ENCODE measurements at regions not wholly inside any gene's neighbourhood (a gene's known extent, or its start where the extent isn't known, plus 50 kb on each side); places are given as distances from the start of the nearest gene placed in this dataset.

DNA sequence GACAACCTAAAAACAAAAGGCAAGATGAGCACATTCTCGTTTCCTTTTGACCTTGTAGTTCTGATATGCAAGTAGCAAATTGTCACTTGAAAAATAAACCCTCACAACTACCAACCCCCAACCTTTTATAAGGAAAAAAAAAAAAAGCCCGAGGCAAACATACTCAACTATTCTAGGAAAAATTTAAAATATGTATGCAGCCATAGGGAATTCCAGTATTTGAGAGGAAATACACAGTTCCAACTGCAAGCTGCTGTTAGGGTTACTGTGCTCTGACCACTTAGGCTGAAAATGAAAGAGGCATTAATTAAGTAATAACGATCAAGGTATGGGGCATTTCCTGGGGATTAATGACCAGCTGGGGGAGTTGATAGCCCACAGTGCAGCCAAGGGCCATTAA lies 281.9 kb upstream of the DPH6 start:
- DNase-seq (ENCODE audit: extremely low read depth, low read depth): no peak
- TF ChIP-seq, protein P1, sequence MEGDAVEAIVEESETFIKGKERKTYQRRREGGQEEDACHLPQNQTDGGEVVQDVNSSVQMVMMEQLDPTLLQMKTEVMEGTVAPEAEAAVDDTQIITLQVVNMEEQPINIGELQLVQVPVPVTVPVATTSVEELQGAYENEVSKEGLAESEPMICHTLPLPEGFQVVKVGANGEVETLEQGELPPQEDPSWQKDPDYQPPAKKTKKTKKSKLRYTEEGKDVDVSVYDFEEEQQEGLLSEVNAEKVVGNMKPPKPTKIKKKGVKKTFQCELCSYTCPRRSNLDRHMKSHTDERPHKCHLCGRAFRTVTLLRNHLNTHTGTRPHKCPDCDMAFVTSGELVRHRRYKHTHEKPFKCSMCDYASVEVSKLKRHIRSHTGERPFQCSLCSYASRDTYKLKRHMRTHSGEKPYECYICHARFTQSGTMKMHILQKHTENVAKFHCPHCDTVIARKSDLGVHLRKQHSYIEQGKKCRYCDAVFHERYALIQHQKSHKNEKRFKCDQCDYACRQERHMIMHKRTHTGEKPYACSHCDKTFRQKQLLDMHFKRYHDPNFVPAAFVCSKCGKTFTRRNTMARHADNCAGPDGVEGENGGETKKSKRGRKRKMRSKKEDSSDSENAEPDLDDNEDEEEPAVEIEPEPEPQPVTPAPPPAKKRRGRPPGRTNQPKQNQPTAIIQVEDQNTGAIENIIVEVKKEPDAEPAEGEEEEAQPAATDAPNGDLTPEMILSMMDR (IDR thresholded peaks at IDR 0.05; ENCODE audit: low read depth, low read length): no peak

GRCh38 chr15:35833581-35833980 lies 287.6 kb upstream of the DPH6 start:
- no peak for DNase-seq (ENCODE audit: extremely low read depth, low read depth)

GRCh38 chr15:35834216-35834830 lies 288.4 kb upstream of the DPH6 start:
- DNase-seq (ENCODE audit: extremely low read depth, low read depth): no peak
- TF ChIP-seq, protein P1 (IDR thresholded peaks at IDR 0.05; ENCODE audit: low read depth, low read length): no peak

More at GRCh38 chr15:35833581-35833980, 287.6 kb upstream of the DPH6 start:
- TF ChIP-seq, protein P1 (IDR thresholded peaks at IDR 0.05; ENCODE audit: low read depth, low read length): no peak

GRCh38 chr15:35834866-35835265 lies 288.9 kb upstream of the DPH6 start:
- TF ChIP-seq, protein P1 (IDR thresholded peaks at IDR 0.05; ENCODE audit: low read depth, low read length): no peak
- DNase-seq (ENCODE audit: extremely low read depth, low read depth): no peak

- TF ChIP-seq, protein P1 (IDR thresholded peaks at IDR 0.05; ENCODE audit: low read depth, low read length): no peak
- no peak for DNase-seq (ENCODE audit: extremely low read depth, low read depth)
These were observed 292.6 kb upstream of the DPH6 start for GRCh38 chr15:35838424-35839111.

DNA sequence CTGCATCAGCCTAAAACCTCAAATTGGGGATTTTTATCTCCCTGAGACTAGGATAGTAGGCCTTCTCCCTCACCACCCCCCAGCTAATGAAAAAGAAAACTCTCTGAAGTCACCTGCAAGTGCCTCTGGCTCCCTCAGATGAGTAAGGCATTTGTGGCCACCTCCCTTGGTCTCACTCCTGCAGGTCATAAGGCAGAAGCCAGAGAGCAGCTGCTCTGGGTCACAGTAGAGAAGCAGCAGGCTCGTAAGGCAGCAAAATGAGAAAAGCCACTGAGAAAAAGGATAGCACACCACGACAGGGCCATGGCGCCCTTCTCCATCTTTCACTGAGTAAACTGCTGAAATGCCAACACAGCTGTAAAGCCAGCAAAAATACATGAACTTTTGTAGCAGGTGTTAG lies 296.7 kb upstream of the DPH6 start:
- TF ChIP-seq, protein P1 (IDR thresholded peaks at IDR 0.05; ENCODE audit: low read depth, low read length): no peak
- no peak for DNase-seq (ENCODE audit: extremely low read depth, low read depth)

DNA sequence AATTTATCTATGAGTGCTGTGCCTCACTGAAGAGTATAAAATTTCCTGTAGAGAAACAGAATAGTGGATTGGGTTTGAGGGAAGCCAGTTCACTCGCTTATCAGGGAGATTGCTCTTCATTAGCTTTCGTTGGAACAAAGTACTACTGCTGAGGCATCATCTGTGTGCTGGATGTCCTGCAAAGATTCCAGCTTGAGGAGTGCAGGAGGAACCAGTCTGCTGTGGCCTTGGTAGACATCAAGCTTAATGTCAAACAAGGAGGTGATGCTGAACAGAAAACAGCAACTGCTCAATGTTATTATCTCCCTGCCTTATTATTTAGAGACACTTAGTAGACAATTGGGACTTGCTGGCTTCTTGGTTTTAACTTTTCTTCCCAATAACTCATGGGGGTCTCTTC lies 297.5 kb upstream of the DPH6 start:
- DNase-seq (ENCODE audit: extremely low read depth, low read depth): no peak
- TF ChIP-seq, protein P1 (IDR thresholded peaks at IDR 0.05; ENCODE audit: low read depth, low read length): no peak
